GM23248 (cell line): ENCODE measurements at regions not wholly inside any gene's neighbourhood (a gene's known extent, or its start where the extent isn't known, plus 50 kb on each side); places are given as distances from the start of the nearest gene placed in this dataset.
A peak's percentile ranks its signal among the peaks of the same experiment; 100 is the strongest.

ENCODE experiments used
- DNase-seq: peaks from one replicate; pipeline ENCODE4 v3.0.0-alpha.2; 2015
- H2AFZ ChIP-seq: fragments of 200-600 bp; sonication (generic); 2 replicates; pipeline ENCODE4 v1.6.1; 2016; ENCODE audit warnings: antibody characterized with exemption
- H3F3A ChIP-seq: fragments of 200-600 bp; sonication (generic); 2 replicates; pipeline ENCODE4 v1.6.1; 2016; ENCODE audit warnings: mild to moderate bottlenecking, antibody characterized with exemption, mixed run types; ENCODE audit not compliant: insufficient read depth
- H3K27ac ChIP-seq: fragments of 200-600 bp; sonication (generic); 2 replicates; pipeline ENCODE4 v1.5.1; 2016; ENCODE audit warnings: mild to moderate bottlenecking
- H3K27me3 ChIP-seq: fragments of 200-600 bp; sonication (generic); replicated peaks from 2 replicates; pipeline ENCODE4 v1.6.1; 2016; ENCODE audit warnings: mild to moderate bottlenecking; ENCODE audit not compliant: insufficient read depth
- H3K36me3 ChIP-seq: fragments of 200-600 bp; sonication (generic); 2 replicates; pipeline ENCODE4 v1.6.1; 2016; ENCODE audit warnings: low read depth, mild to moderate bottlenecking
- H3K4me1 ChIP-seq: fragments of 200-600 bp; sonication (generic); 2 replicates; pipeline ENCODE4 v1.6.1; 2016; ENCODE audit warnings: mild to moderate bottlenecking; ENCODE audit not compliant: insufficient read depth
- H3K4me2 ChIP-seq: fragments of 200-600 bp; sonication (generic); one replicate; pipeline ENCODE4 v1.6.1; 2016; ENCODE audit warnings: mild to moderate bottlenecking; ENCODE audit not compliant: unreplicated experiment
- H3K4me3 ChIP-seq: fragments of 200-600 bp; sonication (generic); 2 replicates; pipeline ENCODE4 v1.5.1; 2016; ENCODE audit warnings: mild to moderate bottlenecking
- H3K79me2 ChIP-seq: fragments of 200-600 bp; sonication (generic); 2 replicates; pipeline ENCODE4 v1.6.1; 2016; ENCODE audit warnings: mild to moderate bottlenecking; ENCODE audit not compliant: insufficient read depth
- H3K9ac ChIP-seq: fragments of 200-600 bp; sonication (generic); 2 replicates; pipeline ENCODE4 v1.6.1; 2016; ENCODE audit warnings: mild to moderate bottlenecking
- H3K9me2 ChIP-seq: fragments of 200-600 bp; sonication (generic); 2 replicates; pipeline ENCODE4 v1.6.1; 2016; ENCODE audit warnings: mixed run types, mild to moderate bottlenecking, moderate library complexity; ENCODE audit not compliant: insufficient read depth
- H3K9me3 ChIP-seq: fragments of 200-600 bp; sonication (generic); one replicate; pipeline ENCODE4 v1.6.1; 2017; ENCODE audit warnings: low read depth
- H4K20me1 ChIP-seq: fragments of 200-600 bp; sonication (generic); 2 replicates; pipeline ENCODE4 v1.6.0; 2016; ENCODE audit not compliant: insufficient read depth
- EZH2 ChIP-seq: fragments of 200-600 bp; sonication (generic); IDR thresholded peaks from 2 replicates; pipeline ENCODE4 v1.6.1; 2018; ENCODE audit warnings: antibody characterized with exemption, mild to moderate bottlenecking; ENCODE audit not compliant: insufficient read depth, poor library complexity, severe bottlenecking
- EZH2phosphoT487 ChIP-seq: fragments of 200-600 bp; sonication (generic); IDR thresholded peaks from 2 replicates; pipeline ENCODE4 v1.6.1; 2018; ENCODE audit warnings: antibody characterized with exemption, moderate library complexity, mild to moderate bottlenecking, low read depth; ENCODE audit not compliant: insufficient read depth
- WGBS, 2 experiments: methylation state at CpG; one replicate each; pipeline ENCODE4 v1.1.6; 2015 to 2017; ENCODE audit warnings: low lambda C conversion rate in 2 of 2, low coverage in 1 of 2; ENCODE audit errors: missing lambda C conversion rate in 2 of 2; 5-methylcytosine and 5-hydroxymethylcytosine counted together
- in situ Hi-C: fragments of 300-500 bp; cut with MboI; formaldehyde crosslinking; loops from 2 replicates; pipeline ENCODE4 v1.15.0; 2020

- no peak overlapping the region for H3K4me2 ChIP-seq
- no peaks in the 10 kb centered on the region for H3K9me3 ChIP-seq
- peaks cover 22% of the 10 kb centered on the region for H3F3A ChIP-seq
- WGBS, 2 experiments = 59 to 71% methylated on average over 1 of the region's 1 CpG
- H3K4me1 ChIP-seq = peaks cover 32% of the 10 kb centered on the region
- H3K36me3 ChIP-seq = no peaks in the 10 kb centered on the region
- H3K79me2 ChIP-seq = no peaks in the 10 kb centered on the region
- no peak for TF ChIP-seq EZH2phosphoT487
- TF ChIP-seq EZH2 = no peak
- peak; percentile 34 for DNase-seq
- H3K9ac ChIP-seq = no peak overlapping the region
- H3K27me3 ChIP-seq = peaks cover 3% of the 10 kb centered on the region; the same call in 1 of the 2 replicates
- H3K9me2 ChIP-seq = no peaks in the 10 kb centered on the region
- H4K20me1 ChIP-seq = no peaks in the 10 kb centered on the region
- peak overlapping the region; percentile 48 for H3K27ac ChIP-seq
- peak overlapping the region; percentile 11; the same call in 1 of the 2 replicates for H2AFZ ChIP-seq
- in situ Hi-C loops = no loop called here
- H3K4me3 ChIP-seq = no peak overlapping the region
These were observed 163.7 kb downstream of the SNAPC1 start for GRCh38 chr14:61925732-61926435.

- Histone ChIP-seq H3K9ac (no peak overlapping the region), H3K27me3 (no peaks in the 10 kb centered on the region), H3K4me1 (peaks cover 32% of the 10 kb centered on the region), H3F3A (peaks cover 22% of the 10 kb centered on the region), H3K79me2 (no peaks in the 10 kb centered on the region), H2AFZ (no peak overlapping the region), H3K36me3 (no peaks in the 10 kb centered on the region), H3K9me2 (no peaks in the 10 kb centered on the region), H3K4me3 (peak overlapping the region; percentile 47), H3K9me3 (no peaks in the 10 kb centered on the region), H4K20me1 (no peaks in the 10 kb centered on the region), H3K27ac (peak overlapping the region; percentile 48), H3K4me2 (peak overlapping the region; percentile 77)
- in situ Hi-C loops = no loop called here
- DNase-seq = peak; percentile 75
- WGBS, 2 experiments = 4 to 5% methylated on average over 1 of the region's 1 CpG
- TF ChIP-seq EZH2 = no peak
- TF ChIP-seq EZH2phosphoT487 = no peak
These were observed 164.8 kb downstream of the SNAPC1 start for GRCh38 chr14:61927060-61927459.

GRCh38 chr14:61927520-61927919 is 165.3 kb downstream of the SNAPC1 start:
- H3K36me3 ChIP-seq = no peaks in the 10 kb centered on the region
- no peak overlapping the region for H2AFZ ChIP-seq
- H3F3A ChIP-seq = peaks cover 22% of the 10 kb centered on the region
- peaks cover 32% of the 10 kb centered on the region for H3K4me1 ChIP-seq
- no peak overlapping the region for H3K9ac ChIP-seq
- no peaks in the 10 kb centered on the region for H4K20me1 ChIP-seq
- H3K27me3 ChIP-seq = no peaks in the 10 kb centered on the region
- no peaks in the 10 kb centered on the region for H3K79me2 ChIP-seq
- 3 to 17% methylated on average over 2 of the region's 2 CpGs for WGBS, 2 experiments
- H3K27ac ChIP-seq = peak overlapping the region; percentile 48
- peak overlapping the region; percentile 77 for H3K4me2 ChIP-seq
- H3K9me2 ChIP-seq = no peaks in the 10 kb centered on the region
- H3K9me3 ChIP-seq = no peaks in the 10 kb centered on the region
- peak overlapping the region; percentile 47 for H3K4me3 ChIP-seq
- in situ Hi-C loops = no loop called here
- peak; percentile 83 for DNase-seq
- TF ChIP-seq EZH2phosphoT487 = no peak
- no peak for TF ChIP-seq EZH2

GRCh38 chr14:61928300-61928699 is 166.1 kb downstream of the SNAPC1 start:
- H3K9me3 ChIP-seq = no peaks in the 10 kb centered on the region
- no peaks in the 10 kb centered on the region for H3K79me2 ChIP-seq
- no peaks in the 10 kb centered on the region for H4K20me1 ChIP-seq
- no peak overlapping the region for H3K27ac ChIP-seq
- H3K4me3 ChIP-seq = peak overlapping the region; percentile 47; the same call in 1 of the 2 replicates
- no peaks in the 10 kb centered on the region for H3K36me3 ChIP-seq
- H3K9ac ChIP-seq = no peak overlapping the region
- H3K4me2 ChIP-seq = no peak overlapping the region
- no peaks in the 10 kb centered on the region for H3K9me2 ChIP-seq
- no peak overlapping the region for H2AFZ ChIP-seq
- TF ChIP-seq EZH2phosphoT487 (no peak), EZH2 (no peak)
- H3K4me1 ChIP-seq = peaks cover 33% of the 10 kb centered on the region
- H3F3A ChIP-seq = peaks cover 22% of the 10 kb centered on the region
- no peak for DNase-seq
- in situ Hi-C loops = no loop called here
- no peaks in the 10 kb centered on the region for H3K27me3 ChIP-seq
